ENCODE measurements at regions not wholly inside any gene's neighbourhood (a gene's known extent, or its start where the extent isn't known, plus 50 kb on each side); places are given as distances from the start of the nearest gene placed in this dataset.
"Not testable (repeated sequence)": the region's sequence is repeated elsewhere in the genome, so short reads cannot be mapped to it uniquely, and the experiment has no call there.

- no peak for DNase-seq (ENCODE audit: low read depth)
- in situ Hi-C loops (cut with HindIII; ENCODE audit: low pct_unique_long_range_greater_than_20kb, low sequenced_read_pairs), result no loop called here
Observed at GRCh38 chr6:167479301-167479700, 154.4 kb downstream of the TTLL2 start.

GRCh38 chr6:167479901-167480648 is 155.2 kb downstream of the TTLL2 start:
- no peak for DNase-seq (ENCODE audit: low read depth)
- in situ Hi-C loops (cut with HindIII; ENCODE audit: low pct_unique_long_range_greater_than_20kb, low sequenced_read_pairs), result no loop called here

GRCh38 chr6:167481307-167481926 is 156.5 kb downstream of the TTLL2 start:
- DNase-seq (ENCODE audit: low read depth), result no peak
- in situ Hi-C loops (cut with HindIII; ENCODE audit: low pct_unique_long_range_greater_than_20kb, low sequenced_read_pairs), result no loop called here

GRCh38 chr6:167482801-167483200 is 157.9 kb downstream of the TTLL2 start:
- in situ Hi-C loops (cut with HindIII; ENCODE audit: low pct_unique_long_range_greater_than_20kb, low sequenced_read_pairs); DNase-seq (ENCODE audit: low read depth): not testable (repeated sequence)

GRCh38 chr6:167485186-167485978 is 160.5 kb downstream of the TTLL2 start:
- in situ Hi-C loops (cut with HindIII; ENCODE audit: low pct_unique_long_range_greater_than_20kb, low sequenced_read_pairs), result no loop called here
- DNase-seq (ENCODE audit: low read depth), result no peak

GRCh38 chr6:167487749-167488664 is 163.1 kb downstream of the TTLL2 start:
- no peak for DNase-seq (ENCODE audit: low read depth)
- in situ Hi-C loops (cut with HindIII; ENCODE audit: low pct_unique_long_range_greater_than_20kb, low sequenced_read_pairs), result no loop called here

- in situ Hi-C loops (cut with HindIII; ENCODE audit: low pct_unique_long_range_greater_than_20kb, low sequenced_read_pairs), result no loop called here
- DNase-seq (ENCODE audit: low read depth), result no peak
Observed at GRCh38 chr6:167491438-167492099, 166.7 kb downstream of the TTLL2 start.

- DNase-seq (ENCODE audit: low read depth), result no peak
- in situ Hi-C loops (cut with HindIII; ENCODE audit: low pct_unique_long_range_greater_than_20kb, low sequenced_read_pairs), result no loop called here
Observed at GRCh38 chr6:167492100-167492449, 167.2 kb downstream of the TTLL2 start.

GRCh38 chr6:167493310-167493709 is 168.4 kb downstream of the TTLL2 start:
- no peak for DNase-seq (ENCODE audit: low read depth)
- in situ Hi-C loops (cut with HindIII; ENCODE audit: low pct_unique_long_range_greater_than_20kb, low sequenced_read_pairs), result no loop called here

GRCh38 chr6:167493976-167494697 is 169.3 kb downstream of the TTLL2 start:
- DNase-seq (ENCODE audit: low read depth), result no peak
- in situ Hi-C loops (cut with HindIII; ENCODE audit: low pct_unique_long_range_greater_than_20kb, low sequenced_read_pairs), result no loop called here

- in situ Hi-C loops (cut with HindIII; ENCODE audit: low pct_unique_long_range_greater_than_20kb, low sequenced_read_pairs), result no loop called here
- no peak for DNase-seq (ENCODE audit: low read depth)
Observed at GRCh38 chr6:167494698-167495435, 170.0 kb downstream of the TTLL2 start.

- in situ Hi-C loops (cut with HindIII; ENCODE audit: low pct_unique_long_range_greater_than_20kb, low sequenced_read_pairs), result no loop called here
- no peak for DNase-seq (ENCODE audit: low read depth)
Observed at GRCh38 chr6:167495506-167496401, 170.9 kb downstream of the TTLL2 start.

GRCh38 chr6:167496707-167497106 is 171.8 kb downstream of the TTLL2 start:
- in situ Hi-C loops (cut with HindIII; ENCODE audit: low pct_unique_long_range_greater_than_20kb, low sequenced_read_pairs), result no loop called here

GRCh38 chr6:167497428-167498056 is 172.7 kb downstream of the TTLL2 start:
- no peak for DNase-seq (ENCODE audit: low read depth)

More at GRCh38 chr6:167496707-167497106, 171.8 kb downstream of the TTLL2 start:
- no peak for DNase-seq (ENCODE audit: low read depth)

GRCh38 chr6:167499161-167499660 is 174.3 kb downstream of the TTLL2 start:
- in situ Hi-C loops (cut with HindIII; ENCODE audit: low pct_unique_long_range_greater_than_20kb, low sequenced_read_pairs), result no loop called here
- DNase-seq (ENCODE audit: low read depth), result no peak

More at GRCh38 chr6:167497428-167498056, 172.7 kb downstream of the TTLL2 start:
- in situ Hi-C loops (cut with HindIII; ENCODE audit: low pct_unique_long_range_greater_than_20kb, low sequenced_read_pairs), result no loop called here
